ENCODE measurements at regions not wholly inside any gene's neighbourhood (a gene's known extent, or its start where the extent isn't known, plus 50 kb on each side); places are given as distances from the start of the nearest gene placed in this dataset.
"Not testable (repeated sequence)": the region's sequence is repeated elsewhere in the genome, so short reads cannot be mapped to it uniquely, and the experiment has no call there.

DNA sequence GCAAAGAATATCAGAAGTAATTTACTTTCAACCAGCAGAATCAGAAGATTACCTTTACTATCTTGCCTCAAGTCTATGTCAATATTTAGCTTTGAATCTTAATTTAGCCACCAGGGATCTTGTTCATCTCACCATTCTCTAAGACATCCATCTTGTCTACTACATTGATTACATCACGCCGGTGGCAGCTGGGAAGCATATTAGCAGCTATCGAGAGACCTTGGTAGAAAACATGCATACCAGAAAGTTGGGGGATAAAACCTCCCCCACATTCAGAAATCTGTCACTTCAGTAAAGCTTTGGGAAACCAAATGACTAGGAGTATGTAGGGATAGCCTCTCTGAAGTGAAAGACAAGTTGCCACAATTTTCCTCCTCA lies 703.8 kb upstream of the FSHR start:
- 71 to 86% (median 78%) methylated on average over 3 of the region's 3 CpGs for WGBS, 5 donors
- Histone ChIP-seq H3K27me3 (no peaks in the 10 kb centered on the region), H3K27ac (no peak overlapping the region), H3K4me1 (no peaks in the 10 kb centered on the region), H3K9me3 (no peaks in the 10 kb centered on the region), H3K36me3 (no peaks in the 10 kb centered on the region), H3K4me3 (no peak overlapping the region)
- TF ChIP-seq, protein P1, sequence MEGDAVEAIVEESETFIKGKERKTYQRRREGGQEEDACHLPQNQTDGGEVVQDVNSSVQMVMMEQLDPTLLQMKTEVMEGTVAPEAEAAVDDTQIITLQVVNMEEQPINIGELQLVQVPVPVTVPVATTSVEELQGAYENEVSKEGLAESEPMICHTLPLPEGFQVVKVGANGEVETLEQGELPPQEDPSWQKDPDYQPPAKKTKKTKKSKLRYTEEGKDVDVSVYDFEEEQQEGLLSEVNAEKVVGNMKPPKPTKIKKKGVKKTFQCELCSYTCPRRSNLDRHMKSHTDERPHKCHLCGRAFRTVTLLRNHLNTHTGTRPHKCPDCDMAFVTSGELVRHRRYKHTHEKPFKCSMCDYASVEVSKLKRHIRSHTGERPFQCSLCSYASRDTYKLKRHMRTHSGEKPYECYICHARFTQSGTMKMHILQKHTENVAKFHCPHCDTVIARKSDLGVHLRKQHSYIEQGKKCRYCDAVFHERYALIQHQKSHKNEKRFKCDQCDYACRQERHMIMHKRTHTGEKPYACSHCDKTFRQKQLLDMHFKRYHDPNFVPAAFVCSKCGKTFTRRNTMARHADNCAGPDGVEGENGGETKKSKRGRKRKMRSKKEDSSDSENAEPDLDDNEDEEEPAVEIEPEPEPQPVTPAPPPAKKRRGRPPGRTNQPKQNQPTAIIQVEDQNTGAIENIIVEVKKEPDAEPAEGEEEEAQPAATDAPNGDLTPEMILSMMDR (IDR thresholded peaks at IDR 0.05) = no peak
- no peak for TF ChIP-seq EP300 (IDR thresholded peaks at IDR 0.05)
- no peak for TF ChIP-seq POLR2A (IDR thresholded peaks at IDR 0.05)
- no peak for TF ChIP-seq POLR2AphosphoS5 (IDR thresholded peaks at IDR 0.05)
- intact Hi-C loops (cut with DNase I; ENCODE audit: low total_unique reads) = no loop called here
- no peak for DNase-seq

DNA sequence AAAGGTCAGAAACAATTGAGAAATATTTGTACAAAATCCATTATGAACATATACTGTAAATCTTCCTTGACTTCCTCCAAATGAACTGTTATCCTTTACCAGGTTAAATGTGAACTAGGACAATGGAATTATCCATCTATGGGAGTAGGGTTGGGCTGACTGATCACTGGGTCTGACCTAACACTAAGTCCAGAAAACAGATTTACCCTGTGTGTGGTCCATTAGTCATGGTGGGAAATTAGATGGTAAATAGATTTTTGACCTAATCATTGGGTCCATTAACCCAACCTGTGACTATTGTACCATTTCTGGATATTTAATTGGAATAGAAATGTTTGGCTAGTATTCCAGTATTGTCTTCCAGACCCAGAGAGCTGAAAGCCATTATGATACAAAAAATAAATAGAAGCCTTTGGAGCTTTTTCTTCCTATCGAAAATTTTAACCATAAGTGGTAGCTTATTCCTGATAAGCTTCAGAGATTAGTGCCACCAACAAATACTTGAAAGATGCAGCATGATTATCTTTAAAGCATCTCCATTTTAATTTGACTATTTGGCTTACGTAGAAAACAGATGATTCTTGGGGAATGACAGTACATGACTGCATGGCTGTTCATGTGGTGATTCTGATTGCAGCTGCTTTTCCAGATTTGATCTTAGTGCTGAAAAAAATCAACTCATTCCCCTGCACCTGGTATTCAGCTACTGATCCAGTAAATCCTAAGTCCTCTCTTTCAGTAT lies 703.2 kb upstream of the FSHR start:
- intact Hi-C loops (cut with DNase I; ENCODE audit: low total_unique reads) = no loop called here
- 57 to 76% (median 60%) methylated on average over 2 of the region's 2 CpGs for WGBS, 5 donors
- no peaks in the 10 kb centered on the region for H3K36me3 ChIP-seq
- no peaks in the 10 kb centered on the region for H3K27me3 ChIP-seq
- DNase-seq = no peak
- no peak for TF ChIP-seq EP300 (IDR thresholded peaks at IDR 0.05)
- TF ChIP-seq, protein P1 (IDR thresholded peaks at IDR 0.05) = no peak
- TF ChIP-seq POLR2AphosphoS5 (IDR thresholded peaks at IDR 0.05) = no peak
- no peak for TF ChIP-seq POLR2A (IDR thresholded peaks at IDR 0.05)
- no peaks in the 10 kb centered on the region for H3K9me3 ChIP-seq
- H3K4me1 ChIP-seq = no peaks in the 10 kb centered on the region
- H3K4me3 ChIP-seq = no peak overlapping the region
- H3K27ac ChIP-seq = no peak overlapping the region

DNA sequence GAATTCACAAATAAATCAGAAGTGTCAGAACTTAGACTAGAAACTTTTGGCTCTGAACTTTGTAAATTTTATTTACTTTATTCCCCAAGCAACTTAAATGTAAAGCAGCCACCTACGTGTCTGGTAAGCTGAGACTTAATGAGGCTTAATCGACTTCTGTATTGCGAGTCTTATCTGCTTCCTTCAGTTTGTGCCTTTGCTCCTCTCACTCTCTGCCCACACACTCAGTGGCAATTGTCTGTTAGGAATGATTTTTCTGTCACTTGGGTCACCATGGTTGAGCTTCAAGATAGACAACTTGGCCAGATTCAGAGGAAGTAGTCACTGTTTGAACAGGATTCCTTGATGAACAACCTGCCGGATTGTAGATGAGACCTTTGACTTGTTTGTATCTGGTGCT lies 691.4 kb upstream of the FSHR start:
- H3K27ac ChIP-seq = no peak overlapping the region
- WGBS, 5 donors = 45 to 61% (median 48%) methylated on average over 4 of the region's 4 CpGs
- no peaks in the 10 kb centered on the region for H3K36me3 ChIP-seq
- intact Hi-C loops (cut with DNase I; ENCODE audit: low total_unique reads) = no loop called here
- no peak overlapping the region for H3K4me3 ChIP-seq
- peaks cover 0 to 11% (median 5%) of the 10 kb centered on the region in 4 donors for H3K9me3 ChIP-seq
- H3K27me3 ChIP-seq = no peaks in the 10 kb centered on the region
- DNase-seq = no peak
- TF ChIP-seq POLR2A (IDR thresholded peaks at IDR 0.05) (no peak), EP300 (IDR thresholded peaks at IDR 0.05) (no peak), POLR2AphosphoS5 (IDR thresholded peaks at IDR 0.05) (no peak)
- TF ChIP-seq, protein P1 (IDR thresholded peaks at IDR 0.05) = no peak
- H3K4me1 ChIP-seq = no peaks in the 10 kb centered on the region

DNA sequence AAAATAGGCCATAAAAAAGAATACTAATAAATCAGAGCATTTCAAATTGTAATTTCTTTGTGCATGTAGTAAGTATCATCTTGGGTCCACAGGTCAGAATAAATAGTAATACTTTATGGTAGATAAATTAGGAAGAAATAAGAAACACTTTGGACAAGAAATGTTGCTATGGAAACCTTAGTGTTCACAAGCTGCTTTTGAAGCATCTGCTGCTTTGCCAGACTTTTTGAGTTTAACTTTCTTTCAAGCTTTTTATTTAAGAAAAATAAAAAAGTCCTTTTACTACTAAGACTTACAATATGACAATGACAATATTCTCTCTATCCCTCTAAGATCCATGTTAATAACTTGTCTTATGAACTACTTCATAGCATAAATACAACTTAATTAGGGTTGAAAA lies 690.7 kb upstream of the FSHR start:
- Histone ChIP-seq H3K4me1 (no peaks in the 10 kb centered on the region), H3K27ac (no peak overlapping the region), H3K36me3 (no peaks in the 10 kb centered on the region), H3K9me3 (peaks cover 0 to 11% (median 5%) of the 10 kb centered on the region in 4 donors), H3K27me3 (no peaks in the 10 kb centered on the region), H3K4me3 (no peak overlapping the region)
- no peak for DNase-seq
- intact Hi-C loops (cut with DNase I; ENCODE audit: low total_unique reads) = no loop called here
- TF ChIP-seq POLR2A (IDR thresholded peaks at IDR 0.05) = no peak
- TF ChIP-seq, protein P1 (IDR thresholded peaks at IDR 0.05) = no peak
- TF ChIP-seq POLR2AphosphoS5 (IDR thresholded peaks at IDR 0.05) = no peak
- no peak for TF ChIP-seq EP300 (IDR thresholded peaks at IDR 0.05)

DNA sequence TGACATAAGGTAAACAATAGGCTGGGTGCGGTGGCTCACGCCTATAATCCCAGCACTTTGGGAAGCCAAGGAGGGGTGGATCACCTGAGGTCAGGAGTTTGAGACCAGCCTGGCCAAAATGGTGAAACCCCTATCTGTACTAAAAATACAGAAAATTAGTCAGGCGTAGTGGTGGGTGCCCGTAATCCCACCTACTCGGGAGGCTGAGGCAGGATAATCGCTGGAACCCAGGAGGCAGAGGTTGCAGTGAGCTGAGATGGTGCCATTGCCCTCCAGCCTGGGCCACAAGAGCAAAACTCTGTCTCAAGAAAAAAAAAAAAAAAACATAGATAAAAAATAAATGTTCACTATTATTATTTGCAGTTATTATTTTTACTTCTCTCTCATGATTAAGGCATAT lies 689.8 kb upstream of the FSHR start:
- H3K4me1 ChIP-seq; H3K27me3 ChIP-seq; H3K4me3 ChIP-seq; intact Hi-C loops (cut with DNase I; ENCODE audit: low total_unique reads); DNase-seq; H3K36me3 ChIP-seq; H3K27ac ChIP-seq: not testable (repeated sequence)
- 79 to 91% (median 84%) methylated on average over 6 of the region's 6 CpGs for WGBS, 5 donors
- H3K9me3 ChIP-seq = peaks cover 0 to 11% (median 5%) of the 10 kb centered on the region in 4 donors

Measured in stomach (tissue), 8 donors.